ENCODE measurements at regions not wholly inside any gene's neighbourhood (a gene's known extent, or its start where the extent isn't known, plus 50 kb on each side); places are given as distances from the start of the nearest gene placed in this dataset.

DNA sequence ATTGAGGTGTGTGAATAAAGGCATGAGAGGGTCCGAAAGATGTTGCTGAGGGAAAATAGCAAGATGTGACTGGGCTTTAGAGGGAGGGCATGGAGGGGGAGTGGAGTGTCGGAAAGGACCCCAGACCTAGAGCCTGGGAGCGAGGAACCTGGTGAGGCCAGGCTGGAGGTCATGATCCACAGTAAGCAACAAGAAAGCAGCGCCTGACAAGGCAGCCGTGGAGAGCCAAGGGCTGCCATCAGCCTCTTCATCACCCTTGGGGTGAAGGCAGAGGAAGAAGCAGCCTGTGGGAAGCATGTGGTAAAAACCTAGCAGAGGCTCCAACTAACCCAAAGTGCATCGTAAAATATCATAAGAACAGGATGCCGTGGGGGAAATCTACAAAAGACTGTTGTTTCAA is 162.8 kb upstream of the SOX1 start:
- Mint-ChIP-seq H3K27ac (no peak overlapping the region), H3K36me3 (no peaks in the 10 kb centered on the region), H3K9me3 (peaks cover 0 to 1% (median 0%) of the 10 kb centered on the region in 7 donors), H3K27me3 (peaks cover 8% of the 10 kb centered on the region), H3K4me1 (no peaks in the 10 kb centered on the region), H3K4me3 (no peak overlapping the region)
- Histone ChIP-seq H3K9me3 (ENCODE audit: control insufficient read depth in 2 of 2, low read length in 2 of 2) (no peaks in the 10 kb centered on the region), H3K4me3 (ENCODE audit: low read depth, low read length) (no peak overlapping the region), H3K27me3 (ENCODE audit: control insufficient read depth, insufficient read depth, low read length) (no peaks in the 10 kb centered on the region), H3K4me1 (ENCODE audit: control insufficient read depth, insufficient read depth, low read length, poor library complexity, severe bottlenecking) (no peaks in the 10 kb centered on the region), H3K27ac (ENCODE audit: insufficient read depth, low read length, poor library complexity, severe bottlenecking) (no peak overlapping the region), H3K36me3 (ENCODE audit: control insufficient read depth, insufficient read depth, low read length) (no peaks in the 10 kb centered on the region)
- ATAC-seq (ENCODE audit: low read depth in 2 of 2) (no peak), DNase-seq (no peak)

DNA sequence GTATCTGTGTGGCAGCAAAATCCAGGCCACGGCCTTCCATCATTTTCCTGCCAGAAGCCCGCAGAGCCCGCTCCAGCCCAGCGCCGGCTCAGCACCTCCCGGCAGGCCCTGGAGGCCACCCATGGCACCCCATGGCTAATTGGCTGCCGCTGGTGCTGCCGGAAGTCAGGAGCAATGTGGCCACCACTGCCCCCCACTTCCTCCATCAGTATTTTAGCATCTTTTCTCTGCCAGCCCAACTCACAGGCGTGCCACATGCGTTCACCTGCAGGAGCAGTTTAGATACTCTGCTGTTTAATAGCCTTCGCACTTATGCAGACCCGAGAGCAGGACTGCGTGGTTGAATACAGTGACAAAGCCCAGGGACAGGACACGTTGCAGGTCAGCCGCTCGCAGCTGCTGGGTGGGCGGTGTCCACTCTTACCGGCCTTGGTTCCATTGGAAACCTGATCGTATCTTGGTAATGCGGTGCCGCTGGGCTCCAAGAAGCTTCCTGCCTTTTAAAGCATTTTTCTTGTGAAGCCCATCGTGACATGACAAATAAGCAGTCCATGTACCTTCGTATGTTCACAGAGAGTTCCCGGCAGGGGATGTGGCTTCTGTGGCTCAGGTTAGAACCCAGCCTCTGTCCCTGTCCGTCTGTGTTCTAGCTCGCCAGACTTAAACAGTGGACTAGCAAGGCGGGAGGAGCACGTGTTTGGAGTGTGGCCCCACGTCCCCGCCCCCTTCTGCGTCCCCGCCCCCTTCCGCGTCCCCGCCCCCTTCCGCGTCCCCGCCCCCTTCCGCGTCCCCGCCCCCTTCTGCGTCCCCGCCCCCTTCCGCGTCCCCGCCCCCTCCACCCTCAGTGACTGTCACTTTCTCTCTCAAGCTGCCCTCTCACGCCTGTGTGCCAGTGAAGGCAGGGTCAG is 162.0 kb upstream of the SOX1 start:
- Histone ChIP-seq H3K27ac (ENCODE audit: insufficient read depth, low read length, poor library complexity, severe bottlenecking) (no peak overlapping the region), H3K4me1 (ENCODE audit: control insufficient read depth, insufficient read depth, low read length, poor library complexity, severe bottlenecking) (no peaks in the 10 kb centered on the region), H3K27me3 (ENCODE audit: control insufficient read depth, insufficient read depth, low read length) (no peaks in the 10 kb centered on the region), H3K9me3 (ENCODE audit: control insufficient read depth in 2 of 2, low read length in 2 of 2) (no peaks in the 10 kb centered on the region), H3K36me3 (ENCODE audit: control insufficient read depth, insufficient read depth, low read length) (no peaks in the 10 kb centered on the region), H3K4me3 (ENCODE audit: low read depth, low read length) (no peak overlapping the region)
- no peaks in the 10 kb centered on the region for H3K36me3 Mint-ChIP-seq
- H3K27me3 Mint-ChIP-seq: peaks cover 8% of the 10 kb centered on the region
- H3K9me3 Mint-ChIP-seq: peaks cover 0 to 1% (median 0%) of the 10 kb centered on the region in 7 donors
- DNase-seq: no peak
- H3K27ac Mint-ChIP-seq: no peak overlapping the region
- no peak overlapping the region for H3K4me3 Mint-ChIP-seq
- H3K4me1 Mint-ChIP-seq: no peaks in the 10 kb centered on the region
- no peak for ATAC-seq (ENCODE audit: low read depth in 2 of 2)

GRCh38 chr13:111905609-111905945 is 161.4 kb upstream of the SOX1 start:
- H3K27ac Mint-ChIP-seq: no peak overlapping the region
- no peak for ATAC-seq (ENCODE audit: low read depth in 2 of 2)
- H3K36me3 ChIP-seq (ENCODE audit: control insufficient read depth, insufficient read depth, low read length): no peaks in the 10 kb centered on the region
- no peak overlapping the region for H3K27ac ChIP-seq (ENCODE audit: insufficient read depth, low read length, poor library complexity, severe bottlenecking)
- H3K4me3 Mint-ChIP-seq: no peak overlapping the region
- H3K9me3 Mint-ChIP-seq: peaks cover 0 to 1% (median 0%) of the 10 kb centered on the region in 7 donors
- H3K4me3 ChIP-seq (ENCODE audit: low read depth, low read length): no peak overlapping the region
- H3K36me3 Mint-ChIP-seq: no peaks in the 10 kb centered on the region
- H3K27me3 ChIP-seq (ENCODE audit: control insufficient read depth, insufficient read depth, low read length): no peaks in the 10 kb centered on the region
- H3K4me1 Mint-ChIP-seq: no peaks in the 10 kb centered on the region
- H3K27me3 Mint-ChIP-seq: peaks cover 8% of the 10 kb centered on the region
- H3K4me1 ChIP-seq (ENCODE audit: control insufficient read depth, insufficient read depth, low read length, poor library complexity, severe bottlenecking): no peaks in the 10 kb centered on the region
- DNase-seq: no peak
- H3K9me3 ChIP-seq (ENCODE audit: control insufficient read depth in 2 of 2, low read length in 2 of 2): no peaks in the 10 kb centered on the region

- DNase-seq: no peak
- no peak overlapping the region for H3K4me3 Mint-ChIP-seq
- H3K36me3 ChIP-seq (ENCODE audit: control insufficient read depth, insufficient read depth, low read length): no peaks in the 10 kb centered on the region
- no peaks in the 10 kb centered on the region for H3K9me3 ChIP-seq (ENCODE audit: control insufficient read depth in 2 of 2, low read length in 2 of 2)
- no peaks in the 10 kb centered on the region for H3K36me3 Mint-ChIP-seq
- no peak overlapping the region for H3K4me3 ChIP-seq (ENCODE audit: low read depth, low read length)
- no peak overlapping the region for H3K27ac ChIP-seq (ENCODE audit: insufficient read depth, low read length, poor library complexity, severe bottlenecking)
- no peaks in the 10 kb centered on the region for H3K4me1 ChIP-seq (ENCODE audit: control insufficient read depth, insufficient read depth, low read length, poor library complexity, severe bottlenecking)
- no peaks in the 10 kb centered on the region for H3K4me1 Mint-ChIP-seq
- no peak for ATAC-seq (ENCODE audit: low read depth in 2 of 2)
- peaks cover 0 to 1% (median 0%) of the 10 kb centered on the region in 7 donors for H3K9me3 Mint-ChIP-seq
- no peak overlapping the region for H3K27ac Mint-ChIP-seq
- H3K27me3 ChIP-seq (ENCODE audit: control insufficient read depth, insufficient read depth, low read length): no peaks in the 10 kb centered on the region
- H3K27me3 Mint-ChIP-seq: peaks cover 8% of the 10 kb centered on the region
These were observed 160.6 kb upstream of the SOX1 start for GRCh38 chr13:111906306-111906705.

DNA sequence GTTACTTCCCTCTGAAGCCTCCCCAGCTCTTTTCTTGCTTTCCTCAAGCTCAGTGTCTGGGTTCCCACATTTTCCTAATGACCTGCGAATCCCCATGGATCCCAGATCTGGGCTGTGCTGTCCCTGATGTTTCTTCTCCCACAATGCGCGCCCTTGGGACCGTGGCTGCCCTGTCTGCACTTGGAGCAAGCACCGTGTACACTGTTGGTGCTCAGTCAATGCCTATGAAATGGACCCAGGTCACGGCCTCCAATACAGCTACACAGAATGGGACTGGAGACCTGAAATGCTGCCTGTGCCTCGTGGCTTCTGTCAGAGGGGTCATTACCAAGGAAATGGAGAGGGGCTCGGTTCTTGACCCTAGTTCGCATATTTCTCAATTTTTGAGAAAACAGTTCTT is 160.1 kb upstream of the SOX1 start:
- Histone ChIP-seq H3K4me1 (ENCODE audit: control insufficient read depth, insufficient read depth, low read length, poor library complexity, severe bottlenecking) (no peaks in the 10 kb centered on the region), H3K4me3 (ENCODE audit: low read depth, low read length) (no peak overlapping the region), H3K27me3 (ENCODE audit: control insufficient read depth, insufficient read depth, low read length) (no peaks in the 10 kb centered on the region), H3K36me3 (ENCODE audit: control insufficient read depth, insufficient read depth, low read length) (no peaks in the 10 kb centered on the region), H3K27ac (ENCODE audit: insufficient read depth, low read length, poor library complexity, severe bottlenecking) (no peak overlapping the region), H3K9me3 (ENCODE audit: control insufficient read depth in 2 of 2, low read length in 2 of 2) (no peaks in the 10 kb centered on the region)
- no peaks in the 10 kb centered on the region for H3K36me3 Mint-ChIP-seq
- DNase-seq: no peak
- H3K27ac Mint-ChIP-seq: no peak overlapping the region
- peaks cover 0 to 1% (median 0%) of the 10 kb centered on the region in 7 donors for H3K9me3 Mint-ChIP-seq
- no peak for ATAC-seq (ENCODE audit: low read depth in 2 of 2)
- H3K4me3 Mint-ChIP-seq: no peak overlapping the region
- peaks cover 8% of the 10 kb centered on the region for H3K27me3 Mint-ChIP-seq
- no peaks in the 10 kb centered on the region for H3K4me1 Mint-ChIP-seq

DNA sequence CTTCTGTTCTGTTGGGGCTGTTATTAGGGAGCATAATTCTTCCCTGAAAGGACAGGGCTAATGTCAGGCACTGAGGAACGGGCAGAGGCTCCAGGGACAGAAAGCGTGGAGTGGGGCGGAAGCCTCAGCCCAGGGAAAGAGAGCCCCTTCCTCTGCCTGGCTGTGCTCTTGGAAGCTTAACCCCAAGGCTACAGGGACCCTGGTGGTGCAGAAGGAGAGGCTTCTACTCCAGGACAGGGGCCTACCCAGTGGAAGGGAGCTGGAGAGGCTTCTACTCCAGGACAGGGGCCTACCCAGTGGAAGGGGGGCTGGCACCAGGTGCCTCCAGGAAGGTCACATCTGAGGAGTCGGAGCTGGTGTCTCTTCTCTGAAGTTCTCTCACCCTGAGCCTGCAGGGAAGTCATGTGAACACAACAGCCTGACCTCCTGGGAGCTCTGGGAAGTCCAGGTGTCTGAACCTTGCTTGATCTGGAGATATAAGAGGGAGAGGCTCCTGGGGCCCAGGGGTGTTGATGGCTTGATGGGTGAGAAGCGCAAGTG is 159.5 kb upstream of the SOX1 start:
- Mint-ChIP-seq H3K36me3 (no peaks in the 10 kb centered on the region), H3K27ac (no peak overlapping the region), H3K4me1 (no peaks in the 10 kb centered on the region), H3K4me3 (no peak overlapping the region), H3K9me3 (peaks cover 0 to 1% (median 0%) of the 10 kb centered on the region in 7 donors), H3K27me3 (peaks cover 8% of the 10 kb centered on the region)
- H3K4me3 ChIP-seq (ENCODE audit: low read depth, low read length): no peak overlapping the region
- H3K36me3 ChIP-seq (ENCODE audit: control insufficient read depth, insufficient read depth, low read length): no peaks in the 10 kb centered on the region
- H3K4me1 ChIP-seq (ENCODE audit: control insufficient read depth, insufficient read depth, low read length, poor library complexity, severe bottlenecking): no peaks in the 10 kb centered on the region
- DNase-seq (no peak), ATAC-seq (ENCODE audit: low read depth in 2 of 2) (no peak)
- H3K27ac ChIP-seq (ENCODE audit: insufficient read depth, low read length, poor library complexity, severe bottlenecking): no peak overlapping the region
- no peaks in the 10 kb centered on the region for H3K9me3 ChIP-seq (ENCODE audit: control insufficient read depth in 2 of 2, low read length in 2 of 2)
- H3K27me3 ChIP-seq (ENCODE audit: control insufficient read depth, insufficient read depth, low read length): no peaks in the 10 kb centered on the region

DNA sequence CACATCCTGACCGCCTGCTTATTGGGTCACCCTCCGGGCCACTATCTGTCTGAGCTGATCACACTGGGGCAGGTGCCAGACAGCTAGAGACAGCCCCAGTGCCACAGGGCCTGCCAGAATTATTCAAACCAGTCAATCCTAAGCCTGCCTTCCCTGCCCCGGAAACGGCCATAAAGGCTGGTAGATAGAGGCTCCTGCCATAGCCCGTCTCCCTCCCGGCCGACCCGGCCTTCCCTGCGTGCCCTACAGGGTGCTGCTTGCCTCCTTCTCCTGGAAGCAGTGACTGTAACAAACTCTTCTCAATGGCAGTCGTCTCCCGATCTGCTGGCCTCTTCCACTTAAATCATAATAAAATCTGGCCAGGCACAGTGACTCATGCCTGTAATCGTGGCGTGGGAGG is 158.6 kb upstream of the SOX1 start:
- no peaks in the 10 kb centered on the region for H3K27me3 ChIP-seq (ENCODE audit: control insufficient read depth, insufficient read depth, low read length)
- H3K27ac Mint-ChIP-seq: no peak overlapping the region
- H3K4me1 ChIP-seq (ENCODE audit: control insufficient read depth, insufficient read depth, low read length, poor library complexity, severe bottlenecking): no peaks in the 10 kb centered on the region
- H3K4me1 Mint-ChIP-seq: no peaks in the 10 kb centered on the region
- H3K27me3 Mint-ChIP-seq: peaks cover 8% of the 10 kb centered on the region
- H3K36me3 ChIP-seq (ENCODE audit: control insufficient read depth, insufficient read depth, low read length): no peaks in the 10 kb centered on the region
- H3K9me3 ChIP-seq (ENCODE audit: control insufficient read depth in 2 of 2, low read length in 2 of 2): no peaks in the 10 kb centered on the region
- no peak overlapping the region for H3K4me3 ChIP-seq (ENCODE audit: low read depth, low read length)
- ATAC-seq (ENCODE audit: low read depth in 2 of 2) (no peak), DNase-seq (no peak)
- peaks cover 0 to 1% (median 0%) of the 10 kb centered on the region in 7 donors for H3K9me3 Mint-ChIP-seq
- H3K36me3 Mint-ChIP-seq: no peaks in the 10 kb centered on the region
- no peak overlapping the region for H3K4me3 Mint-ChIP-seq
- no peak overlapping the region for H3K27ac ChIP-seq (ENCODE audit: insufficient read depth, low read length, poor library complexity, severe bottlenecking)

DNA sequence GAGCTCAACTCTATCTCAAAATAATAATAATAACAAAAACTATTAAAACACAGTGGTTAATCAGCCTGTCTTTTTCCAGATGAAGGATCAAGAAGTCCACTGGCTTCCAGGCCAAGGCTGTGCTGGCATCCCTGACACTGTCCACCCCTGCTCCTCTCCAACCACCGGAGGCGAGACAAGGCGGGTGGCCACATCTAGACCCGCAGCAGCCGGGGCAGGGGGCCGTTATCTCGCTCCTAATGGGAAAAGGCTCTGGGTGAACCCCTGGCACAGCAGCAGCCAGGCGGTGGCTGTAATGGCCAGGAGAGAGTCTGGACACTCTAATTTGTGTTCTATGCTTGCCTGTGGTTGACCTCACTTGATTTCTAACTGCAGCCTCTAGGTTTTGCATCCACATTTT is 158.0 kb upstream of the SOX1 start:
- no peak for ATAC-seq (ENCODE audit: low read depth in 2 of 2)
- H3K36me3 Mint-ChIP-seq: no peaks in the 10 kb centered on the region
- H3K4me1 Mint-ChIP-seq: no peaks in the 10 kb centered on the region
- Histone ChIP-seq H3K27me3 (ENCODE audit: control insufficient read depth, insufficient read depth, low read length) (no peaks in the 10 kb centered on the region), H3K4me3 (ENCODE audit: low read depth, low read length) (no peak overlapping the region), H3K36me3 (ENCODE audit: control insufficient read depth, insufficient read depth, low read length) (no peaks in the 10 kb centered on the region), H3K4me1 (ENCODE audit: control insufficient read depth, insufficient read depth, low read length, poor library complexity, severe bottlenecking) (no peaks in the 10 kb centered on the region), H3K27ac (ENCODE audit: insufficient read depth, low read length, poor library complexity, severe bottlenecking) (no peak overlapping the region), H3K9me3 (ENCODE audit: control insufficient read depth in 2 of 2, low read length in 2 of 2) (no peaks in the 10 kb centered on the region)
- H3K4me3 Mint-ChIP-seq: no peak overlapping the region
- H3K27me3 Mint-ChIP-seq: peaks cover 8% of the 10 kb centered on the region
- no peak overlapping the region for H3K27ac Mint-ChIP-seq
- no peak for DNase-seq
- peaks cover 0 to 1% (median 0%) of the 10 kb centered on the region in 7 donors for H3K9me3 Mint-ChIP-seq
